ENCODE measurements at regions not wholly inside any gene's neighbourhood (a gene's known extent, or its start where the extent isn't known, plus 50 kb on each side); places are given as distances from the start of the nearest gene placed in this dataset.

GRCh38 chr13:104004572-104004971 is 938.4 kb upstream of the SLC10A2 start:
- Mint-ChIP-seq H3K27me3 (no peaks in the 10 kb centered on the region), H3K4me1 (ENCODE audit: low read depth) (no peaks in the 10 kb centered on the region), H3K36me3 (ENCODE audit: low read depth) (no peaks in the 10 kb centered on the region), H3K9me3 (peaks cover 4% of the 10 kb centered on the region), H3K27ac (no peak overlapping the region), H3K4me3 (no peak overlapping the region)
- DNase-seq, result no peak

- H3K27me3 Mint-ChIP-seq, result no peaks in the 10 kb centered on the region
- no peak for DNase-seq
- no peaks in the 10 kb centered on the region for H3K4me1 Mint-ChIP-seq (ENCODE audit: low read depth)
- H3K27ac Mint-ChIP-seq, result no peak overlapping the region
- peaks cover 2% of the 10 kb centered on the region for H3K9me3 Mint-ChIP-seq
- H3K36me3 Mint-ChIP-seq (ENCODE audit: low read depth), result no peaks in the 10 kb centered on the region
- no peak overlapping the region for H3K4me3 Mint-ChIP-seq
Measured at GRCh38 chr13:104002216-104002615, 936.0 kb upstream of the SLC10A2 start.

- H3K27ac Mint-ChIP-seq, result no peak overlapping the region
- no peaks in the 10 kb centered on the region for H3K4me1 Mint-ChIP-seq (ENCODE audit: low read depth)
- no peak for DNase-seq
- H3K36me3 Mint-ChIP-seq (ENCODE audit: low read depth), result no peaks in the 10 kb centered on the region
- no peak overlapping the region for H3K4me3 Mint-ChIP-seq
- peaks cover 2% of the 10 kb centered on the region for H3K9me3 Mint-ChIP-seq
- H3K27me3 Mint-ChIP-seq, result no peaks in the 10 kb centered on the region
Measured at GRCh38 chr13:104001766-104002165, 935.5 kb upstream of the SLC10A2 start.

GRCh38 chr13:103996733-103997132 is 930.5 kb upstream of the SLC10A2 start:
- H3K36me3 Mint-ChIP-seq (ENCODE audit: low read depth), result no peaks in the 10 kb centered on the region
- DNase-seq, result no peak
- H3K4me3 Mint-ChIP-seq, result no peak overlapping the region
- peaks cover 5% of the 10 kb centered on the region for H3K9me3 Mint-ChIP-seq
- H3K4me1 Mint-ChIP-seq (ENCODE audit: low read depth), result no peaks in the 10 kb centered on the region
- no peaks in the 10 kb centered on the region for H3K27me3 Mint-ChIP-seq
- H3K27ac Mint-ChIP-seq, result no peak overlapping the region

- Mint-ChIP-seq H3K4me1 (ENCODE audit: low read depth) (no peaks in the 10 kb centered on the region), H3K4me3 (no peak overlapping the region), H3K9me3 (no peaks in the 10 kb centered on the region), H3K27me3 (no peaks in the 10 kb centered on the region), H3K27ac (no peak overlapping the region), H3K36me3 (ENCODE audit: low read depth) (no peaks in the 10 kb centered on the region)
- no peak for DNase-seq
Measured at GRCh38 chr13:103983948-103984347, 917.7 kb upstream of the SLC10A2 start.

GRCh38 chr13:103976371-103976770 is 910.2 kb upstream of the SLC10A2 start:
- H3K27ac Mint-ChIP-seq, result no peak overlapping the region
- DNase-seq, result no peak
- no peaks in the 10 kb centered on the region for H3K4me1 Mint-ChIP-seq (ENCODE audit: low read depth)
- H3K4me3 Mint-ChIP-seq, result no peak overlapping the region
- no peaks in the 10 kb centered on the region for H3K27me3 Mint-ChIP-seq
- no peaks in the 10 kb centered on the region for H3K36me3 Mint-ChIP-seq (ENCODE audit: low read depth)
- H3K9me3 Mint-ChIP-seq, result peaks cover 10% of the 10 kb centered on the region

- H3K27ac Mint-ChIP-seq, result no peak overlapping the region
- H3K27me3 Mint-ChIP-seq, result no peaks in the 10 kb centered on the region
- no peaks in the 10 kb centered on the region for H3K36me3 Mint-ChIP-seq (ENCODE audit: low read depth)
- H3K4me1 Mint-ChIP-seq (ENCODE audit: low read depth), result no peaks in the 10 kb centered on the region
- DNase-seq, result no peak
- H3K9me3 Mint-ChIP-seq, result peaks cover 10% of the 10 kb centered on the region
- no peak overlapping the region for H3K4me3 Mint-ChIP-seq
Measured at GRCh38 chr13:103973740-103974139, 907.5 kb upstream of the SLC10A2 start.

GRCh38 chr13:103969520-103970050 is 903.4 kb upstream of the SLC10A2 start:
- H3K4me1 Mint-ChIP-seq (ENCODE audit: low read depth), result no peaks in the 10 kb centered on the region
- no peak for DNase-seq
- H3K4me3 Mint-ChIP-seq, result no peak overlapping the region
- no peak overlapping the region for H3K27ac Mint-ChIP-seq
- no peaks in the 10 kb centered on the region for H3K27me3 Mint-ChIP-seq
- no peaks in the 10 kb centered on the region for H3K36me3 Mint-ChIP-seq (ENCODE audit: low read depth)
- no peaks in the 10 kb centered on the region for H3K9me3 Mint-ChIP-seq

GRCh38 chr13:103965506-103966243 is 899.5 kb upstream of the SLC10A2 start:
- no peaks in the 10 kb centered on the region for H3K27me3 Mint-ChIP-seq
- no peaks in the 10 kb centered on the region for H3K36me3 Mint-ChIP-seq (ENCODE audit: low read depth)
- H3K9me3 Mint-ChIP-seq, result peaks cover 2% of the 10 kb centered on the region
- no peak for DNase-seq
- H3K27ac Mint-ChIP-seq, result no peak overlapping the region
- no peaks in the 10 kb centered on the region for H3K4me1 Mint-ChIP-seq (ENCODE audit: low read depth)
- H3K4me3 Mint-ChIP-seq, result no peak overlapping the region

- no peak for DNase-seq
- H3K36me3 Mint-ChIP-seq (ENCODE audit: low read depth), result no peaks in the 10 kb centered on the region
- H3K9me3 Mint-ChIP-seq, result peaks cover 2% of the 10 kb centered on the region
- H3K4me1 Mint-ChIP-seq (ENCODE audit: low read depth), result no peaks in the 10 kb centered on the region
- H3K27me3 Mint-ChIP-seq, result no peaks in the 10 kb centered on the region
- no peak overlapping the region for H3K27ac Mint-ChIP-seq
- H3K4me3 Mint-ChIP-seq, result no peak overlapping the region
Measured at GRCh38 chr13:103961784-103962183, 895.6 kb upstream of the SLC10A2 start.

- peaks cover 2% of the 10 kb centered on the region for H3K9me3 Mint-ChIP-seq
- no peak overlapping the region for H3K4me3 Mint-ChIP-seq
- no peaks in the 10 kb centered on the region for H3K36me3 Mint-ChIP-seq (ENCODE audit: low read depth)
- H3K27ac Mint-ChIP-seq, result no peak overlapping the region
- no peak for DNase-seq
- no peaks in the 10 kb centered on the region for H3K27me3 Mint-ChIP-seq
- H3K4me1 Mint-ChIP-seq (ENCODE audit: low read depth), result no peaks in the 10 kb centered on the region
Measured at GRCh38 chr13:103961129-103961528, 894.9 kb upstream of the SLC10A2 start.

- Mint-ChIP-seq H3K27me3 (no peaks in the 10 kb centered on the region), H3K4me1 (ENCODE audit: low read depth) (no peaks in the 10 kb centered on the region), H3K9me3 (peaks cover 4% of the 10 kb centered on the region), H3K27ac (no peak overlapping the region), H3K36me3 (ENCODE audit: low read depth) (no peaks in the 10 kb centered on the region), H3K4me3 (no peak overlapping the region)
- DNase-seq, result no peak
Measured at GRCh38 chr13:103960001-103960400, 893.8 kb upstream of the SLC10A2 start.

GRCh38 chr13:103958691-103959090 is 892.5 kb upstream of the SLC10A2 start:
- peaks cover 7% of the 10 kb centered on the region for H3K9me3 Mint-ChIP-seq
- no peak overlapping the region for H3K27ac Mint-ChIP-seq
- H3K4me1 Mint-ChIP-seq (ENCODE audit: low read depth), result no peaks in the 10 kb centered on the region
- H3K27me3 Mint-ChIP-seq, result no peaks in the 10 kb centered on the region
- no peak overlapping the region for H3K4me3 Mint-ChIP-seq
- no peaks in the 10 kb centered on the region for H3K36me3 Mint-ChIP-seq (ENCODE audit: low read depth)
- no peak for DNase-seq

- H3K4me1 Mint-ChIP-seq (ENCODE audit: low read depth), result no peaks in the 10 kb centered on the region
- H3K4me3 Mint-ChIP-seq, result no peak overlapping the region
- no peaks in the 10 kb centered on the region for H3K27me3 Mint-ChIP-seq
- no peak for DNase-seq
- no peak overlapping the region for H3K27ac Mint-ChIP-seq
- peaks cover 9% of the 10 kb centered on the region for H3K9me3 Mint-ChIP-seq
- H3K36me3 Mint-ChIP-seq (ENCODE audit: low read depth), result no peaks in the 10 kb centered on the region
Measured at GRCh38 chr13:103957939-103958338, 891.7 kb upstream of the SLC10A2 start.

- no peak overlapping the region for H3K27ac Mint-ChIP-seq
- no peaks in the 10 kb centered on the region for H3K27me3 Mint-ChIP-seq
- no peak for DNase-seq
- H3K36me3 Mint-ChIP-seq (ENCODE audit: low read depth), result no peaks in the 10 kb centered on the region
- no peak overlapping the region for H3K4me3 Mint-ChIP-seq
- H3K9me3 Mint-ChIP-seq, result peaks cover 15% of the 10 kb centered on the region
- H3K4me1 Mint-ChIP-seq (ENCODE audit: low read depth), result no peaks in the 10 kb centered on the region
Measured at GRCh38 chr13:103953859-103954258, 887.6 kb upstream of the SLC10A2 start.

Data from activated T-cell treated with anti-CD3 and anti-CD28 coated beads, Interleukin-2, amount 50 U/mL, for 24 hours (primary cell).